ENCODE measurements at regions not wholly inside any gene's neighbourhood (a gene's known extent, or its start where the extent isn't known, plus 50 kb on each side); places are given as distances from the start of the nearest gene placed in this dataset.

- TF ChIP-seq, protein P1, sequence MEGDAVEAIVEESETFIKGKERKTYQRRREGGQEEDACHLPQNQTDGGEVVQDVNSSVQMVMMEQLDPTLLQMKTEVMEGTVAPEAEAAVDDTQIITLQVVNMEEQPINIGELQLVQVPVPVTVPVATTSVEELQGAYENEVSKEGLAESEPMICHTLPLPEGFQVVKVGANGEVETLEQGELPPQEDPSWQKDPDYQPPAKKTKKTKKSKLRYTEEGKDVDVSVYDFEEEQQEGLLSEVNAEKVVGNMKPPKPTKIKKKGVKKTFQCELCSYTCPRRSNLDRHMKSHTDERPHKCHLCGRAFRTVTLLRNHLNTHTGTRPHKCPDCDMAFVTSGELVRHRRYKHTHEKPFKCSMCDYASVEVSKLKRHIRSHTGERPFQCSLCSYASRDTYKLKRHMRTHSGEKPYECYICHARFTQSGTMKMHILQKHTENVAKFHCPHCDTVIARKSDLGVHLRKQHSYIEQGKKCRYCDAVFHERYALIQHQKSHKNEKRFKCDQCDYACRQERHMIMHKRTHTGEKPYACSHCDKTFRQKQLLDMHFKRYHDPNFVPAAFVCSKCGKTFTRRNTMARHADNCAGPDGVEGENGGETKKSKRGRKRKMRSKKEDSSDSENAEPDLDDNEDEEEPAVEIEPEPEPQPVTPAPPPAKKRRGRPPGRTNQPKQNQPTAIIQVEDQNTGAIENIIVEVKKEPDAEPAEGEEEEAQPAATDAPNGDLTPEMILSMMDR (IDR thresholded peaks at IDR 0.05; ENCODE audit: insufficient read depth, low read depth, low read length), result no peak
- TF ChIP-seq EZH2 (IDR thresholded peaks at IDR 0.05; ENCODE audit: insufficient read depth, low read length), result no peak
Observed at GRCh38 chr11:122478986-122479385, 176.5 kb upstream of the UBASH3B start.

Measured in astrocyte (in vitro differentiated cells and primary cell).